GM12878 (cell line): ENCODE measurements at regions not wholly inside any gene's neighbourhood (a gene's known extent, or its start where the extent isn't known, plus 50 kb on each side); places are given as distances from the start of the nearest gene placed in this dataset.

Experiments
- ATAC-seq: fragments of 200-7000 bp; cut with Tn5 transposase; 3 replicates; pipeline ENCODE4 v1.9.1; 2020; ENCODE audit warnings: mild to moderate bottlenecking, moderate library complexity
- BruUV-seq: library from RNA; stranded (reverse); fragments of 400-500 nt; replicated peaks from 2 replicates; lab custom pipeline; 2021; lab: Mats Ljungman, UMichigan
- CTCF ChIA-PET: fragments of 300-600 bp; sonication (Branson Sonifier 250); formaldehyde crosslinking; extraction: SDS; loops from one replicate; lab custom pipeline; 2021; ENCODE audit warnings: inconsistent platforms; lab: Yijun Ruan, JAX
- POLR2A ChIA-PET: fragments of 350-600 bp; formaldehyde crosslinking; extraction: SDS; loops from one replicate; lab custom pipeline; 2021; ENCODE audit warnings: inconsistent platforms; lab: Charles Lee
- RAD21 ChIA-PET: fragments of 300-600 bp; sonication (Branson Sonifier 250); formaldehyde crosslinking; loops from one replicate; lab custom pipeline; 2023; ENCODE audit warnings: antibody characterized with exemption; ENCODE audit not compliant: unreplicated experiment; lab: Charles Lee
- SMC1A ChIA-PET: fragments of 300-600 bp; sonication (Branson Sonifier 250); formaldehyde crosslinking; loops from one replicate; lab custom pipeline; 2023; ENCODE audit not compliant: unreplicated experiment, uncharacterized antibody; lab: Charles Lee
- DNase-seq: peaks from one replicate; pipeline ENCODE4 v3.0.0-alpha.2; 2011; ENCODE audit warnings: low read depth, low spot score
- FAIRE-seq: peaks from 3 replicates; lab custom pipeline; 2011; peaks lifted over from hg19 to GRCh38; lab: Jason Lieb, UNC
- H2AFZ ChIP-seq: 2 replicates; pipeline ENCODE4 v1.6.0; 2011; ENCODE audit warnings: low read depth, low read length, control low read depth; ENCODE audit not compliant: control insufficient read depth
- H3K27ac ChIP-seq: 2 replicates; pipeline ENCODE4 v1.5.1; 2011; ENCODE audit warnings: control low read depth; ENCODE audit not compliant: control insufficient read depth, insufficient read depth
- H3K27me3 ChIP-seq, 2 experiments: replicated peaks in 1 of 2; 2 replicates each; pipeline versions ENCODE4 v1.6.0 to v1.6.1; 2011; ENCODE audit warnings: low read length in 1 of 2; ENCODE audit not compliant: control insufficient read depth in 2 of 2, insufficient read depth in 2 of 2
- H3K36me3 ChIP-seq, 2 experiments: 2 replicates each; pipeline ENCODE4 v1.5.1; 2011; ENCODE audit warnings: low read length in 1 of 2; ENCODE audit not compliant: control insufficient read depth in 2 of 2, insufficient read depth in 2 of 2
- H3K4me1 ChIP-seq: 2 replicates; pipeline ENCODE4 v1.6.1; 2011; ENCODE audit warnings: mild to moderate bottlenecking, low read length, moderate library complexity, mixed read lengths; ENCODE audit not compliant: control insufficient read depth, insufficient read depth
- H3K4me2 ChIP-seq: 2 replicates; pipeline ENCODE4 v1.6.0; 2011; ENCODE audit warnings: control low read depth; ENCODE audit not compliant: control insufficient read depth, insufficient read depth
- H3K4me3 ChIP-seq: fragments of 200-600 bp; sonication (generic); 2 replicates; pipeline ENCODE4 v1.5.1; 2016
- H3K79me2 ChIP-seq: 2 replicates; pipeline ENCODE4 v1.6.0; 2011; ENCODE audit warnings: low read length; ENCODE audit not compliant: control insufficient read depth, insufficient read depth
- H3K9ac ChIP-seq: 2 replicates; pipeline ENCODE4 v1.8.0; 2011; ENCODE audit warnings: low read length, control low read depth, mixed read lengths; ENCODE audit not compliant: control insufficient read depth, insufficient read depth
- H3K9me3 ChIP-seq: replicated peaks from 3 replicates; pipeline ENCODE4 v1.5.1; 2011; ENCODE audit warnings: mild to moderate bottlenecking, low read length; ENCODE audit not compliant: control insufficient read depth, insufficient read depth
- H4K20me1 ChIP-seq: 2 replicates; pipeline ENCODE4 v1.6.0; 2011; ENCODE audit not compliant: control insufficient read depth, insufficient read depth
- ATF3 ChIP-seq: IDR thresholded peaks from 2 replicates; pipeline ENCODE4 v1.6.1; 2011; ENCODE audit warnings: low read depth, mild to moderate bottlenecking, low read length, moderate library complexity, borderline replicate concordance; ENCODE audit errors: extremely low read depth
- BHLHE40 ChIP-seq, 2 experiments: fragments of 450-650 bp in 1 of 2; IDR thresholded peaks; 2 replicates each; pipeline ENCODE4 v1.6.1; 2011 to 2017; ENCODE audit warnings: low read depth in 2 of 2, borderline replicate concordance in 1 of 2, improper control_type of control experiment in 1 of 2, low read length in 1 of 2, mild to moderate bottlenecking in 1 of 2
- CTCF ChIP-seq, 3 experiments: IDR thresholded peaks in 2 of 3; conservative IDR thresholded peaks in 1 of 3; 2 replicates each; pipeline ENCODE4 v1.5.1; 2011; ENCODE audit warnings: low read depth in 3 of 3, low read length in 3 of 3, mild to moderate bottlenecking in 3 of 3, control low read depth in 2 of 3, moderate library complexity in 2 of 3, inconsistent platforms in 1 of 3, mixed read lengths in 1 of 3; ENCODE audit not compliant: control insufficient read depth in 2 of 3, insufficient read depth in 1 of 3; ENCODE audit errors: extremely low read depth in 1 of 3
- EED ChIP-seq: sonication (generic); IDR thresholded peaks from 2 replicates; pipeline ENCODE4 v1.6.1; 2016; ENCODE audit warnings: antibody characterized with exemption, low read depth
- EZH2 ChIP-seq: IDR thresholded peaks from 2 replicates; pipeline ENCODE4 v1.6.1; 2012; ENCODE audit warnings: low read depth, mild to moderate bottlenecking, control low read depth, inconsistent platforms, low read length, borderline replicate concordance; ENCODE audit not compliant: control insufficient read depth
- FOS ChIP-seq: IDR thresholded peaks from 3 replicates; pipeline ENCODE4 v1.6.1; 2011; ENCODE audit warnings: borderline replicate concordance; ENCODE audit not compliant: insufficient read length; ENCODE audit errors: extremely low read depth
- JUNB ChIP-seq: IDR thresholded peaks from 2 replicates; pipeline ENCODE4 v1.6.1; 2016; ENCODE audit warnings: antibody characterized with exemption, mild to moderate bottlenecking
- KAT2A ChIP-seq: conservative IDR thresholded peaks from 2 replicates; pipeline ENCODE4 v1.6.1; 2011; ENCODE audit warnings: low read depth, low read length; ENCODE audit not compliant: control insufficient read depth
- POLR2AphosphoS5 ChIP-seq: IDR thresholded peaks from 2 replicates; pipeline ENCODE4 v1.6.1; 2011; ENCODE audit warnings: mild to moderate bottlenecking, low read length, inconsistent platforms
- SREBF2 ChIP-seq: IDR thresholded peaks from 2 replicates; pipeline ENCODE4 v1.6.1; 2012; ENCODE audit warnings: mild to moderate bottlenecking, low read length
- SUZ12 ChIP-seq: fragments of 200-600 bp; sonication (generic); IDR thresholded peaks from one replicate; pipeline ENCODE4 v1.6.1; 2018; ENCODE audit warnings: antibody characterized with exemption, mild to moderate bottlenecking; ENCODE audit not compliant: unreplicated experiment
- TCF12 ChIP-seq: IDR thresholded peaks from 2 replicates; pipeline ENCODE4 v1.6.1; 2011; ENCODE audit warnings: low read depth, mild to moderate bottlenecking, low read length
- WRNIP1 ChIP-seq: IDR thresholded peaks from 2 replicates; pipeline ENCODE4 v1.6.1; 2011; ENCODE audit warnings: low read depth, low read length, improper control_type of control experiment, borderline replicate concordance
- ZBTB4 ChIP-seq: fragments of 450-650 bp; formaldehyde crosslinking; IDR thresholded peaks from 2 replicates; pipeline ENCODE4 v1.4.0; 2022; ENCODE audit warnings: mild to moderate bottlenecking, moderate library complexity
- WGBS: methylation state at CpG from one replicate; pipeline ENCODE4 v1.1.6; 2016; ENCODE audit warnings: low lambda C conversion rate; ENCODE audit not compliant: insufficient replicate concordance, insufficient coverage; ENCODE audit errors: missing lambda C conversion rate; 5-methylcytosine and 5-hydroxymethylcytosine counted together
- in situ Hi-C: fragments of 300-500 bp; cut with MboI; formaldehyde crosslinking; loops from 9 replicates; pipeline ENCODE4 v1.14.3; 2018; ENCODE audit warnings: mixed read lengths
- intact Hi-C: fragments of 100-400 bp; cut with micrococcal nuclease; formaldehyde crosslinking; loops from one replicate; pipeline ENCODE4 v1.14.2; 2022; ENCODE audit not compliant: unreplicated experiment

DNA sequence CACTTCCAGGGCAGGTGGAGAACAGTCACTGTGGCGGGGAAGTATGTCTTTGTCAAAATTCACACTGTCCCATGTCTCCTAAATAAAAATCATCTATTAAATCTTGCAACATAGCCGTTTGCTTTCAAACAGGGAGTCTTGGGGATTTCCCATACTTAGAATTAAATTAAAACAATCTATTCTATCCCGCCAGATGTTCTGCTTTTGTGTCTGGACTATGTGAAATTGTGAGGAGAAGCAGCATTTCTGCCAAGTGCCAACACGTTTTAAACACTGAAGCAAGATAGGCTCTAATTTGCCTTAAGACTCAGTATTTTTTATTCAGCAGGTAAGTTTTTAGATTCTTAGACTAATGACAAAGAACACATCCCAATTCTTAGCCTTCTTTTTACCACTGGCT is 73.7 kb downstream of the SPATA31C2 start (continued):
- TF ChIP-seq ATF3 (no peak), KAT2A (no peak), SREBF2 (no peak)

GRCh38 chr9:88060746-88061145 is 77.5 kb downstream of the SPATA31C2 start:
- in situ Hi-C loops = no loop called here
- BruUV-seq = no TSS peak

More at GRCh38 chr9:88060746-88061145, 77.5 kb downstream of the SPATA31C2 start:
- Histone ChIP-seq H4K20me1 (no peaks in the 10 kb centered on the region), H3K9ac (no peak overlapping the region), H3K36me3 (no peaks in the 10 kb centered on the region), H2AFZ (no peak overlapping the region), H3K4me2 (no peak overlapping the region), H3K27ac (no peak overlapping the region), H3K9me3 (no peaks in the 10 kb centered on the region), H3K4me1 (no peaks in the 10 kb centered on the region), H3K27me3 (no peaks in the 10 kb centered on the region), H3K79me2 (no peaks in the 10 kb centered on the region), H3K4me3 (no peak overlapping the region)
- DNase-seq = no peak
- no peak for TF ChIP-seq SUZ12
- TF ChIP-seq WRNIP1 = no peak
- no peak for TF ChIP-seq ZBTB4 (CRISPR knock-in tag)
- TF ChIP-seq POLR2AphosphoS5 = no peak
- TF ChIP-seq EED = no peak
- no peak for TF ChIP-seq FOS
- no peak for TF ChIP-seq JUNB
- no peak for TF ChIP-seq EZH2
- no peak for TF ChIP-seq BHLHE40 (IDR thresholded peaks at IDR 0.05; ENCODE audit: borderline replicate concordance in 1 of 2, low read depth in 2 of 2, low read length in 1 of 2)
- no peak for TF ChIP-seq CTCF (IDR thresholded peaks at IDR 0.05 in 2 of 3, conservative IDR thresholded peaks at IDR 0.05 in 1 of 3; ENCODE audit: control insufficient read depth in 2 of 3, extremely low read depth in 1 of 3, insufficient read depth in 1 of 3, low read depth in 3 of 3, low read length in 3 of 3)
- no peak for TF ChIP-seq TCF12
- POLR2A ChIA-PET = no interaction called here
- RAD21 ChIA-PET = no interaction called here
- whole genome bisulfite sequencing = 31% methylated on average over 7 of the region's 7 CpGs
- FAIRE-seq = no peak
- intact Hi-C loops = no loop called here
- ATAC-seq = no peak
- CTCF ChIA-PET = no interaction called here
- SMC1A ChIA-PET = no interaction called here
